GM19467 (cell line): ENCODE measurements at regions not wholly inside any gene's neighbourhood (a gene's known extent, or its start where the extent isn't known, plus 50 kb on each side); places are given as distances from the start of the nearest gene placed in this dataset.

Source experiments
- ATAC-seq: cut with Tn5 transposase; IDR thresholded peaks from one replicate; pipeline ENCODE4 v1.9.1; 2021; ENCODE audit warnings: mild to moderate bottlenecking, moderate library complexity; ENCODE audit not compliant: unreplicated experiment

GRCh38 chr4:187175197-187175596, 451.5 kb upstream of the FAT1 start:
- ATAC-seq, result no peak

- ATAC-seq, result no peak
These were observed 452.7 kb upstream of the FAT1 start for GRCh38 chr4:187176261-187176910.

- no peak for ATAC-seq
These were observed 454.4 kb upstream of the FAT1 start for GRCh38 chr4:187178084-187178483.

- ATAC-seq, result no peak
These were observed 454.9 kb upstream of the FAT1 start for GRCh38 chr4:187178587-187178986.

GRCh38 chr4:187179086-187180058, 455.7 kb upstream of the FAT1 start:
- ATAC-seq, result no peak

GRCh38 chr4:187181054-187181453, 457.4 kb upstream of the FAT1 start:
- ATAC-seq, result no peak

GRCh38 chr4:187183346-187183745, 459.7 kb upstream of the FAT1 start:
- ATAC-seq, result no peak

- ATAC-seq, result no peak
These were observed 460.2 kb upstream of the FAT1 start for GRCh38 chr4:187183826-187184225.

- no peak for ATAC-seq
These were observed 460.9 kb upstream of the FAT1 start for GRCh38 chr4:187184508-187184907.

GRCh38 chr4:187188118-187188517, 464.5 kb upstream of the FAT1 start:
- no peak for ATAC-seq

- ATAC-seq, result no peak
These were observed 465.1 kb upstream of the FAT1 start for GRCh38 chr4:187188741-187189140.

- no peak for ATAC-seq
These were observed 466.7 kb upstream of the FAT1 start for GRCh38 chr4:187190390-187190789.

- ATAC-seq, result no peak
These were observed 468.0 kb upstream of the FAT1 start for GRCh38 chr4:187191676-187192075.

GRCh38 chr4:187192266-187192665, 468.6 kb upstream of the FAT1 start:
- ATAC-seq, result no peak

GRCh38 chr4:187193141-187193540, 469.5 kb upstream of the FAT1 start:
- no peak for ATAC-seq

- ATAC-seq, result no peak
These were observed 480.8 kb upstream of the FAT1 start for GRCh38 chr4:187204389-187204918.

- no peak for ATAC-seq
These were observed 484.3 kb upstream of the FAT1 start for GRCh38 chr4:187207931-187208330.

- ATAC-seq, result no peak
These were observed 485.0 kb upstream of the FAT1 start for GRCh38 chr4:187208651-187209050.

- no peak for ATAC-seq
These were observed 486.4 kb upstream of the FAT1 start for GRCh38 chr4:187209921-187210613.

- ATAC-seq, result no peak
These were observed 488.9 kb upstream of the FAT1 start for GRCh38 chr4:187212446-187213080.

GRCh38 chr4:187215438-187215837, 491.8 kb upstream of the FAT1 start:
- no peak for ATAC-seq
